ENCODE measurements at regions not wholly inside any gene's neighbourhood (a gene's known extent, or its start where the extent isn't known, plus 50 kb on each side); places are given as distances from the start of the nearest gene placed in this dataset.
"Not testable (repeated sequence)": the region's sequence is repeated elsewhere in the genome, so short reads cannot be mapped to it uniquely, and the experiment has no call there.

- H3K18ac ChIP-seq (ENCODE audit: low read length): no peak overlapping the region
- no peak overlapping the region for H2BK5ac ChIP-seq (ENCODE audit: low read length)
- H3K23ac ChIP-seq (ENCODE audit: low read depth, low read length, poor library complexity): no peak overlapping the region
- no peaks in the 10 kb centered on the region for H3K4me1 ChIP-seq (ENCODE audit: control insufficient read depth in 2 of 2, insufficient read depth in 1 of 2, low read depth in 1 of 2, low read length in 2 of 2)
- no peak overlapping the region for H2BK15ac ChIP-seq (ENCODE audit: low read length)
- H4K8ac ChIP-seq (ENCODE audit: low read depth, low read length): no peak overlapping the region
- no peaks in the 10 kb centered on the region for H3K79me1 ChIP-seq (ENCODE audit: low read depth, low read length)
- H3K9ac ChIP-seq (ENCODE audit: low read depth, low read length, poor library complexity): no peak overlapping the region
- H3K4ac ChIP-seq (ENCODE audit: low read length): no peak overlapping the region
- DNase-seq (ENCODE audit: low spot score): no peak
- no peak overlapping the region for H3K27ac ChIP-seq (replicated peaks; ENCODE audit: low read length)
- no peaks in the 10 kb centered on the region for H3K27me3 ChIP-seq (ENCODE audit: control insufficient read depth in 3 of 3, insufficient read depth in 3 of 3, low read depth in 1 of 3, low read length in 3 of 3)
- H3K14ac ChIP-seq (ENCODE audit: low read length): no peak overlapping the region
- no peak overlapping the region for H2AK5ac ChIP-seq (ENCODE audit: low read depth, low read length)
- H2BK12ac ChIP-seq (ENCODE audit: low read length): no peak overlapping the region
- H2AFZ ChIP-seq (ENCODE audit: low read length): no peak overlapping the region
- no peaks in the 10 kb centered on the region for H3K9me3 ChIP-seq (replicated peaks in 1 of 2; ENCODE audit: control insufficient read depth in 2 of 2, insufficient read depth in 1 of 2, low read depth in 1 of 2, low read length in 2 of 2)
- no peak overlapping the region for H4K91ac ChIP-seq (ENCODE audit: low read depth, low read length, poor library complexity)
- H3K4me2 ChIP-seq (ENCODE audit: insufficient read depth, low read length, poor library complexity, severe bottlenecking): no peak overlapping the region
- no peaks in the 10 kb centered on the region for H3K36me3 ChIP-seq (replicated peaks in 1 of 2; ENCODE audit: control insufficient read depth in 2 of 2, insufficient read depth in 2 of 2, low read length in 2 of 2)
- no peak overlapping the region for H2BK120ac ChIP-seq (ENCODE audit: low read depth, low read length)
- H3K4me3 ChIP-seq (ENCODE audit: low read length in 2 of 2): no peak overlapping the region
Measured at GRCh38 chr1:236336084-236336483, 54.3 kb upstream of the ERO1B start.

DNA sequence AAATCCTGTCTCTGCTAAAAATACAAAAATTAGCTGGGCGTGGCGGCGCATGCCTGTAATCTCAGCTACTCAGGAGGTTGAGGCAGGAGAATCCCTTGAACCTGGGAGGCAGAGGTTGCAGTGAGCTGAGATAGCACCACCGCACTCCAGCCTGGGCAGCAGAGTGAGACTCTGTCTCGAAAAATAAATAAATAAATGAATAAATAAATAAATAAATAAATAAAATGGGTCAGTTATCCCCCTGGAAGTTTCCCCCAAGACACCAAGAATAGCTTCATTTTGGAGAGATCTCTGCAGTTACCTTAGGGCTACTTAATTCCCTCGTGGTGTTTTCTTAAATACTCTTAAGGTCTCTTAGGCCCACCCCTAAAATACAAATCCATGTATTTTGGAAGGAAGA lies 53.9 kb upstream of the ERO1B start:
- not testable (repeated sequence) for DNase-seq (ENCODE audit: low spot score); H3K27ac ChIP-seq (replicated peaks; ENCODE audit: low read length); H3K4me2 ChIP-seq (ENCODE audit: insufficient read depth, low read length, poor library complexity, severe bottlenecking); H3K23ac ChIP-seq (ENCODE audit: low read depth, low read length, poor library complexity); H3K27me3 ChIP-seq (ENCODE audit: control insufficient read depth in 3 of 3, insufficient read depth in 3 of 3, low read depth in 1 of 3, low read length in 3 of 3); H4K91ac ChIP-seq (ENCODE audit: low read depth, low read length, poor library complexity); H3K9ac ChIP-seq (ENCODE audit: low read depth, low read length, poor library complexity); H3K4me3 ChIP-seq (ENCODE audit: low read length in 2 of 2); H4K8ac ChIP-seq (ENCODE audit: low read depth, low read length); H3K4me1 ChIP-seq (ENCODE audit: control insufficient read depth in 2 of 2, insufficient read depth in 1 of 2, low read depth in 1 of 2, low read length in 2 of 2); H3K79me1 ChIP-seq (ENCODE audit: low read depth, low read length); H3K9me3 ChIP-seq (replicated peaks in 1 of 2; ENCODE audit: control insufficient read depth in 2 of 2, insufficient read depth in 1 of 2, low read depth in 1 of 2, low read length in 2 of 2); H3K4ac ChIP-seq (ENCODE audit: low read length); H3K36me3 ChIP-seq (replicated peaks in 1 of 2; ENCODE audit: control insufficient read depth in 2 of 2, insufficient read depth in 2 of 2, low read length in 2 of 2); H2BK120ac ChIP-seq (ENCODE audit: low read depth, low read length); H3K18ac ChIP-seq (ENCODE audit: low read length); H2BK12ac ChIP-seq (ENCODE audit: low read length); H3K14ac ChIP-seq (ENCODE audit: low read length); H2BK15ac ChIP-seq (ENCODE audit: low read length); H2AK5ac ChIP-seq (ENCODE audit: low read depth, low read length); H2BK5ac ChIP-seq (ENCODE audit: low read length); H2AFZ ChIP-seq (ENCODE audit: low read length)
- WGBS, 2 donors (ENCODE audit: extremely low coverage in 2 of 2, insufficient read length in 2 of 2, insufficient replicate concordance in 1 of 2): no CpG with 5 or more reads among the region's 6 CpGs

DNA sequence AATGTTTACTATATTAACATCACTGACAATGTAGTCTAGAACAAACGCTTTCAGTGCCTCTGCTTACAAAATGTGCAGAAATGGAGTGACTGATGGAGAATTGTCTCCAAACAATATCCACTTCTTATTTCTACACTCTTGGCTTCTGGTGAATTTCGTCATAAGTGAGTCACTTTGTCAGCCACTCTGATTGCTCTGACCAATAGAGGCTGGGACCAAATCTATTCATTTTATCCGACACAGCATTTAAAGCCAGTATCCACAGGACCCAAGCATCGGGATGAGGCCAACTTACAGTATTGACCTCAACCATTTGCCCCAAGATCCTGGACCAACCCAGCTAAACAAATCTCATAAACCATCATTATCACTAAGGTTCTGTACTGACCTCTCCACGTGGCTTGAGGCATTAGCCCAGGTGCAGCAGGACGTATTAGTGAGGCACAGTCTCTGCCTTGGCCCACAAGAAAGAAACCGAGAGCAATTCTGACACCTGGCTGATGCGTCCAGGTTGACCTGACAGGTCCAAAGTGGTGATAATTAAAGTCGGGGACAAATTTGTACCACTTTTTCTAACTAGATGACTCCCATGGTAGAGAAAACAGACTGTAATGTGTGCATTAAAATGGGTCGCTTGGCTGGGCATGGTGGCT lies 53.3 kb upstream of the ERO1B start:
- no peak overlapping the region for H3K4ac ChIP-seq (ENCODE audit: low read length)
- no peak overlapping the region for H3K14ac ChIP-seq (ENCODE audit: low read length)
- WGBS, 2 donors (ENCODE audit: extremely low coverage in 2 of 2, insufficient read length in 2 of 2, insufficient replicate concordance in 1 of 2): no CpG with 5 or more reads among the region's 10 CpGs
- H3K4me2 ChIP-seq (ENCODE audit: insufficient read depth, low read length, poor library complexity, severe bottlenecking): no peak overlapping the region
- DNase-seq (ENCODE audit: low spot score): no peak
- no peak overlapping the region for H3K4me3 ChIP-seq (ENCODE audit: low read length in 2 of 2)
- H3K9ac ChIP-seq (ENCODE audit: low read depth, low read length, poor library complexity): no peak overlapping the region
- no peak overlapping the region for H2AK5ac ChIP-seq (ENCODE audit: low read depth, low read length)
- no peaks in the 10 kb centered on the region for H3K4me1 ChIP-seq (ENCODE audit: control insufficient read depth in 2 of 2, insufficient read depth in 1 of 2, low read depth in 1 of 2, low read length in 2 of 2)
- no peaks in the 10 kb centered on the region for H3K9me3 ChIP-seq (replicated peaks in 1 of 2; ENCODE audit: control insufficient read depth in 2 of 2, insufficient read depth in 1 of 2, low read depth in 1 of 2, low read length in 2 of 2)
- no peaks in the 10 kb centered on the region for H3K27me3 ChIP-seq (ENCODE audit: control insufficient read depth in 3 of 3, insufficient read depth in 3 of 3, low read depth in 1 of 3, low read length in 3 of 3)
- no peak overlapping the region for H2AFZ ChIP-seq (ENCODE audit: low read length)
- no peak overlapping the region for H2BK5ac ChIP-seq (ENCODE audit: low read length)
- no peak overlapping the region for H4K8ac ChIP-seq (ENCODE audit: low read depth, low read length)
- no peaks in the 10 kb centered on the region for H3K79me1 ChIP-seq (ENCODE audit: low read depth, low read length)
- H2BK15ac ChIP-seq (ENCODE audit: low read length): no peak overlapping the region
- H2BK120ac ChIP-seq (ENCODE audit: low read depth, low read length): no peak overlapping the region
- H2BK12ac ChIP-seq (ENCODE audit: low read length): no peak overlapping the region
- no peak overlapping the region for H3K18ac ChIP-seq (ENCODE audit: low read length)
- H4K91ac ChIP-seq (ENCODE audit: low read depth, low read length, poor library complexity): no peak overlapping the region
- no peak overlapping the region for H3K27ac ChIP-seq (replicated peaks; ENCODE audit: low read length)
- H3K36me3 ChIP-seq (replicated peaks in 1 of 2; ENCODE audit: control insufficient read depth in 2 of 2, insufficient read depth in 2 of 2, low read length in 2 of 2): no peaks in the 10 kb centered on the region
- no peak overlapping the region for H3K23ac ChIP-seq (ENCODE audit: low read depth, low read length, poor library complexity)

DNA sequence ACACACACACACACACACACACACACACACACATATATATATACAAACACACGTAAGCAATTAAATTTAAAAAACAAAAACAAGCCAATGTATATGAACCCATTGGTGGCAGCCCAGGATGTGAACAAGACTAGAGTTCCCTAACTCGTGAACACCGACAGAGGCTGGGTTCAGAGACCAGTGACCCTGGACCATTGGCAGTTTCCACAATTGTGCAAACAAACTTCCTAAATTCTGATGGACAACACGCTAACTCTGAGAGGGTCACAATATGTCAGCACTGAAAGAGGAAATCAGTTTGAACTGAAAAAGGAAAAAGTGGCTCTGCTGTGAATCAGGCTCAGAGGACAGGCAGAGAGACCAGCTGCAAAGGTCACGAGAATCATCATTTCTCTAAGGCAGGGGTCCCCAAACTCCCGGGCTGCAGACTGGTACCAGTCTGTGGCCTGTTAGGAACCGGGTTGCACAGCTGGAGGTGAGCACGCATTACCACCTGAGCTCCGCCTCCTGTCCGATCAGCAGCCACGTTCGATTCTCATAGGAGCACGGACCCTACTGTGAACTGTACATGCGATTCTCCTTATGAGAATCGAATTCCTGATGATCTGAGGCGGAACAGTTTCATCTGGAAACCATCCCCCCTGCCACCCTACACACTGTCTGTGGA lies 50.5 kb upstream of the ERO1B start:
- no peak overlapping the region for H2AK5ac ChIP-seq (ENCODE audit: low read depth, low read length)
- H3K36me3 ChIP-seq (replicated peaks in 1 of 2; ENCODE audit: control insufficient read depth in 2 of 2, insufficient read depth in 2 of 2, low read length in 2 of 2): no peaks in the 10 kb centered on the region
- no peak overlapping the region for H3K4me2 ChIP-seq (ENCODE audit: insufficient read depth, low read length, poor library complexity, severe bottlenecking)
- no peak overlapping the region for H2BK15ac ChIP-seq (ENCODE audit: low read length)
- no peak overlapping the region for H2BK5ac ChIP-seq (ENCODE audit: low read length)
- H3K18ac ChIP-seq (ENCODE audit: low read length): no peak overlapping the region
- DNase-seq (ENCODE audit: low spot score): no peak
- no peaks in the 10 kb centered on the region for H3K27me3 ChIP-seq (ENCODE audit: control insufficient read depth in 3 of 3, insufficient read depth in 3 of 3, low read depth in 1 of 3, low read length in 3 of 3)
- no peak overlapping the region for H4K91ac ChIP-seq (ENCODE audit: low read depth, low read length, poor library complexity)
- H2AFZ ChIP-seq (ENCODE audit: low read length): no peak overlapping the region
- H3K79me1 ChIP-seq (ENCODE audit: low read depth, low read length): no peaks in the 10 kb centered on the region
- no peak overlapping the region for H3K9ac ChIP-seq (ENCODE audit: low read depth, low read length, poor library complexity)
- no peak overlapping the region for H2BK12ac ChIP-seq (ENCODE audit: low read length)
- H3K4me1 ChIP-seq (ENCODE audit: control insufficient read depth in 2 of 2, insufficient read depth in 1 of 2, low read depth in 1 of 2, low read length in 2 of 2): no peaks in the 10 kb centered on the region
- no peak overlapping the region for H3K4ac ChIP-seq (ENCODE audit: low read length)
- H3K9me3 ChIP-seq (replicated peaks in 1 of 2; ENCODE audit: control insufficient read depth in 2 of 2, insufficient read depth in 1 of 2, low read depth in 1 of 2, low read length in 2 of 2): no peaks in the 10 kb centered on the region
- no peak overlapping the region for H3K23ac ChIP-seq (ENCODE audit: low read depth, low read length, poor library complexity)
- H4K8ac ChIP-seq (ENCODE audit: low read depth, low read length): no peak overlapping the region
- no peak overlapping the region for H2BK120ac ChIP-seq (ENCODE audit: low read depth, low read length)
- no peak overlapping the region for H3K14ac ChIP-seq (ENCODE audit: low read length)
- no peak overlapping the region for H3K4me3 ChIP-seq (ENCODE audit: low read length in 2 of 2)
- no peak overlapping the region for H3K27ac ChIP-seq (replicated peaks; ENCODE audit: low read length)
- no CpG with 5 or more reads among the region's 16 CpGs for WGBS, 2 donors (ENCODE audit: extremely low coverage in 2 of 2, insufficient read length in 2 of 2, insufficient replicate concordance in 1 of 2)

Measured in neuronal stem cell (in vitro differentiated cells).